A673 (cell line): ENCODE measurements at regions not wholly inside any gene's neighbourhood (a gene's known extent, or its start where the extent isn't known, plus 50 kb on each side); places are given as distances from the start of the nearest gene placed in this dataset.

Experiments used
- CTCF ChIP-seq: fragments of 300-800, 200-600 bp; sonication (generic); conservative IDR thresholded peaks from 2 replicates; pipeline ENCODE4 v1.5.1; 2017; ENCODE audit warnings: low read depth, mild to moderate bottlenecking, antibody characterized with exemption, low read length, moderate library complexity, mixed read lengths
- EZH2 ChIP-seq: fragments of 200-600 bp; sonication (generic); IDR thresholded peaks from 2 replicates; pipeline ENCODE4 v1.6.1; 2017; ENCODE audit warnings: borderline replicate concordance, low read depth, mild to moderate bottlenecking, mixed read lengths, antibody characterized with exemption, low read length; ENCODE audit not compliant: poor library complexity, severe bottlenecking

DNA sequence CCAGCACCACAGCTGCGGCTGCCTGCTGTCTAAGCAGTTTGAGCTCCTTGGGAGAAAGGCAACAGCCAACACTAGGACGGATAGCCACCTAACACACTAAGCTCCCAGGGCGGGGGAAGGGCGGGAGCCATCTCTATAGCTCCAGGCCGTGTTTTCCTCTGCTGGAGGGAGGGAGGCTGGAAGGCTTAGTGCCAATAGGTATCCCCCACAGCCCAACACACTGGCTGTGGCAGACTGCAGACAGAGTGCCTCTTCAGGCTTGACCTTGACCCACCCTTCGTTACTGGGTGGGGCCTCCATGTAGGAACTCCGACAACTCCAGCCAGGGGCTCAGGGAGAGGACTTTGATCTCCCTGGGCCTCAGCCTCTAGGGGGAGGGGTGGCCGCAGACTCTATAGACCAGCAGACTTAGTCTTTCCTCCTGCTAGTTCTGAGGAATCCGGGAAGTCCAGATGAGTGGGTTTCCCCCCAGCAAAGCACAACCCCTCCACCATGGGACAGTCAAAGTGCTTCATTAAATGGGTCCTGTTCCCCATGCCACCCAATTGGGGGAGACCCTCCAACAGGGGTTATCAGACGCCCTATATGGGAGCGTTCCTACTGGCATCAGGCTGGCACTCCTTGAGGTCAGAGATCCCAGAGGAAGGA, 314.4 kb upstream of the MKI67 start:
- TF ChIP-seq CTCF (no peak), EZH2 (no peak)
